ENCODE measurements at regions not wholly inside any gene's neighbourhood (a gene's known extent, or its start where the extent isn't known, plus 50 kb on each side); places are given as distances from the start of the nearest gene placed in this dataset.

- TF ChIP-seq SNAI2 (CRISPR knock-in tag; IDR thresholded peaks at IDR 0.05), result no peak
- TF ChIP-seq CSRNP3 (CRISPR knock-in tag; IDR thresholded peaks at IDR 0.05), result no peak
- no peak for TF ChIP-seq ZNF70 (CRISPR knock-in tag; IDR thresholded peaks at IDR 0.05)
- TF ChIP-seq BACH2 (CRISPR knock-in tag; IDR thresholded peaks at IDR 0.05; ENCODE audit: borderline replicate concordance), result no peak
- no peak for TF ChIP-seq ZFP3 (CRISPR knock-in tag; IDR thresholded peaks at IDR 0.05)
- TF ChIP-seq TCF4 (CRISPR knock-in tag; IDR thresholded peaks at IDR 0.05; ENCODE audit: borderline replicate concordance), result no peak
- TF ChIP-seq OSR1 (CRISPR knock-in tag; IDR thresholded peaks at IDR 0.05), result no peak
- no peak for TF ChIP-seq ZFP30 (CRISPR knock-in tag; IDR thresholded peaks at IDR 0.05)
- no peak for TF ChIP-seq PPARA (CRISPR knock-in tag; IDR thresholded peaks at IDR 0.05; ENCODE audit: borderline replicate concordance)
- TF ChIP-seq ARNTL (CRISPR knock-in tag; IDR thresholded peaks at IDR 0.05; ENCODE audit: borderline replicate concordance, low read depth), result no peak
- no peak for TF ChIP-seq ZNF565 (CRISPR knock-in tag; conservative IDR thresholded peaks at IDR 0.05; ENCODE audit: low read depth)
- TF ChIP-seq TOX (CRISPR knock-in tag; IDR thresholded peaks at IDR 0.05; ENCODE audit: borderline replicate concordance), result no peak
- no peak for TF ChIP-seq ZNF8 (CRISPR knock-in tag; IDR thresholded peaks at IDR 0.05)
- ATAC-seq, result no peak
Observed at GRCh38 chr3:82978368-82978767, 1216.9 kb upstream of the GBE1 start.

- TF ChIP-seq ZNF8 (CRISPR knock-in tag; IDR thresholded peaks at IDR 0.05) (no peak), GLIS3 (CRISPR knock-in tag; IDR thresholded peaks at IDR 0.05) (no peak), TOX (CRISPR knock-in tag; IDR thresholded peaks at IDR 0.05; ENCODE audit: borderline replicate concordance) (no peak), POU6F1 (CRISPR knock-in tag; IDR thresholded peaks at IDR 0.05; ENCODE audit: borderline replicate concordance, low read depth) (no peak), ISL1 (CRISPR knock-in tag; IDR thresholded peaks at IDR 0.05) (no peak), PATZ1 (CRISPR knock-in tag; IDR thresholded peaks at IDR 0.05; ENCODE audit: borderline replicate concordance) (no peak), SNAI2 (CRISPR knock-in tag; IDR thresholded peaks at IDR 0.05) (no peak), ZNF565 (CRISPR knock-in tag; conservative IDR thresholded peaks at IDR 0.05; ENCODE audit: low read depth) (no peak), ESRRG (CRISPR knock-in tag; IDR thresholded peaks at IDR 0.05) (no peak), TSHZ2 (CRISPR knock-in tag; IDR thresholded peaks at IDR 0.05) (no peak), CSDC2 (CRISPR knock-in tag; IDR thresholded peaks at IDR 0.05) (no peak), ZFP30 (CRISPR knock-in tag; IDR thresholded peaks at IDR 0.05) (no peak)
Observed at GRCh38 chr3:82977871-82978270, 1216.4 kb upstream of the GBE1 start.

GRCh38 chr3:82973791-82974190 lies 1212.3 kb upstream of the GBE1 start:
- no peak for TF ChIP-seq TSHZ2 (CRISPR knock-in tag; IDR thresholded peaks at IDR 0.05)
- TF ChIP-seq OSR1 (CRISPR knock-in tag; IDR thresholded peaks at IDR 0.05), result no peak
- no peak for TF ChIP-seq TOX (CRISPR knock-in tag; IDR thresholded peaks at IDR 0.05; ENCODE audit: borderline replicate concordance)
- no peak for TF ChIP-seq GLIS3 (CRISPR knock-in tag; IDR thresholded peaks at IDR 0.05)
- TF ChIP-seq CSRNP3 (CRISPR knock-in tag; IDR thresholded peaks at IDR 0.05), result no peak
- TF ChIP-seq ZNF70 (CRISPR knock-in tag; IDR thresholded peaks at IDR 0.05), result no peak
- TF ChIP-seq PATZ1 (CRISPR knock-in tag; IDR thresholded peaks at IDR 0.05; ENCODE audit: borderline replicate concordance), result no peak
- no peak for ATAC-seq

More at GRCh38 chr3:82977871-82978270, 1216.4 kb upstream of the GBE1 start:
- ATAC-seq, result no peak
